ENCODE measurements at regions not wholly inside any gene's neighbourhood (a gene's known extent, or its start where the extent isn't known, plus 50 kb on each side); places are given as distances from the start of the nearest gene placed in this dataset.

DNA sequence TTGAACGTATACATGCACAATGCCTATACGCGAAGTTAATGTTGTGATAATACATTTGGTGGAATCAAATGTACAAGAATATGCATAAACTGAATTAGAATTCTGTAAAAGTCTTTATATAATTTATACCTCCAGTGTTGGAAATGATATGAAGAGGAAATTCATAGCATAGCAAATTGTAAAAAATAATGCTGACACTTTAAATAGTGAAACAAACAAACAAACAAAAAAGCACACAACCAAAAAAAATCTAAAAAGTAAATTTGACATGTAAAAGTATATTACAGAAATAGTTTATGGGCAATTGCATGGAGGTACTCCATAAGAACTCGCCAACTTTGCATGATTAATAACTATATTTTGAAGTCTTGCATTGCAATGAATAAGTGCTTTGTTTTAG lies 780.9 kb downstream of the TBC1D32 start:
- TF ChIP-seq, protein P1, sequence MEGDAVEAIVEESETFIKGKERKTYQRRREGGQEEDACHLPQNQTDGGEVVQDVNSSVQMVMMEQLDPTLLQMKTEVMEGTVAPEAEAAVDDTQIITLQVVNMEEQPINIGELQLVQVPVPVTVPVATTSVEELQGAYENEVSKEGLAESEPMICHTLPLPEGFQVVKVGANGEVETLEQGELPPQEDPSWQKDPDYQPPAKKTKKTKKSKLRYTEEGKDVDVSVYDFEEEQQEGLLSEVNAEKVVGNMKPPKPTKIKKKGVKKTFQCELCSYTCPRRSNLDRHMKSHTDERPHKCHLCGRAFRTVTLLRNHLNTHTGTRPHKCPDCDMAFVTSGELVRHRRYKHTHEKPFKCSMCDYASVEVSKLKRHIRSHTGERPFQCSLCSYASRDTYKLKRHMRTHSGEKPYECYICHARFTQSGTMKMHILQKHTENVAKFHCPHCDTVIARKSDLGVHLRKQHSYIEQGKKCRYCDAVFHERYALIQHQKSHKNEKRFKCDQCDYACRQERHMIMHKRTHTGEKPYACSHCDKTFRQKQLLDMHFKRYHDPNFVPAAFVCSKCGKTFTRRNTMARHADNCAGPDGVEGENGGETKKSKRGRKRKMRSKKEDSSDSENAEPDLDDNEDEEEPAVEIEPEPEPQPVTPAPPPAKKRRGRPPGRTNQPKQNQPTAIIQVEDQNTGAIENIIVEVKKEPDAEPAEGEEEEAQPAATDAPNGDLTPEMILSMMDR (conservative IDR thresholded peaks at IDR 0.05; ENCODE audit: low read depth, low read length), result no peak
- no peak for TF ChIP-seq EZH2 (IDR thresholded peaks at IDR 0.05; ENCODE audit: borderline replicate concordance, low read depth, low read length, poor library complexity, severe bottlenecking)
